ENCODE measurements at regions not wholly inside any gene's neighbourhood (a gene's known extent, or its start where the extent isn't known, plus 50 kb on each side); places are given as distances from the start of the nearest gene placed in this dataset.

DNA sequence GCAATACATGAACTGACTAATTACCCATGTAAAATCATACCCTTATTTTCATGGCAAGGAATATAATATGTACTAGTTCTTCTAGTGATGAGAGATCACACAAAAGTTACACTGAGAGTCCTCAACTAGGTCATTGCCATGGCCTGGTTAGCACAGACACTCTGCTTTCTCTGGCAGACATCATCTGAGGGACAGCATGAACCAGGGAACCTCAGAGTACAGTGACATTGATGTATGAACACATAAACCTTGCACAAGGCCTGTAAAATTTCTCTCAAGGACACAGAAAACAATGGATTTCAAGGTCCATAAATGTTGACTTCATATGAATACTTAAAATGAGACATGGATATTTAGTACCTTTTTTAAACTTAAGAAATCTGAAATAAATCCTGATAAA, 108.8 kb upstream of the MAGI3 start:
- TF ChIP-seq, protein P1, sequence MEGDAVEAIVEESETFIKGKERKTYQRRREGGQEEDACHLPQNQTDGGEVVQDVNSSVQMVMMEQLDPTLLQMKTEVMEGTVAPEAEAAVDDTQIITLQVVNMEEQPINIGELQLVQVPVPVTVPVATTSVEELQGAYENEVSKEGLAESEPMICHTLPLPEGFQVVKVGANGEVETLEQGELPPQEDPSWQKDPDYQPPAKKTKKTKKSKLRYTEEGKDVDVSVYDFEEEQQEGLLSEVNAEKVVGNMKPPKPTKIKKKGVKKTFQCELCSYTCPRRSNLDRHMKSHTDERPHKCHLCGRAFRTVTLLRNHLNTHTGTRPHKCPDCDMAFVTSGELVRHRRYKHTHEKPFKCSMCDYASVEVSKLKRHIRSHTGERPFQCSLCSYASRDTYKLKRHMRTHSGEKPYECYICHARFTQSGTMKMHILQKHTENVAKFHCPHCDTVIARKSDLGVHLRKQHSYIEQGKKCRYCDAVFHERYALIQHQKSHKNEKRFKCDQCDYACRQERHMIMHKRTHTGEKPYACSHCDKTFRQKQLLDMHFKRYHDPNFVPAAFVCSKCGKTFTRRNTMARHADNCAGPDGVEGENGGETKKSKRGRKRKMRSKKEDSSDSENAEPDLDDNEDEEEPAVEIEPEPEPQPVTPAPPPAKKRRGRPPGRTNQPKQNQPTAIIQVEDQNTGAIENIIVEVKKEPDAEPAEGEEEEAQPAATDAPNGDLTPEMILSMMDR (optimal IDR thresholded peaks at IDR 0.05 in 1 of 3, IDR thresholded peaks at IDR 0.05 in 1 of 3, conservative IDR thresholded peaks at IDR 0.05 in 1 of 3; ENCODE audit: extremely low read depth in 1 of 3, insufficient read depth in 2 of 3, low read length in 3 of 3), result no peak
- no peak for TF ChIP-seq EZH2 (IDR thresholded peaks at IDR 0.05; ENCODE audit: low read length)

Measured in keratinocyte (primary cell).